ENCODE measurements at regions not wholly inside any gene's neighbourhood (a gene's known extent, or its start where the extent isn't known, plus 50 kb on each side); places are given as distances from the start of the nearest gene placed in this dataset.

- TF ChIP-seq NR2C2 (CRISPR knock-in tag; IDR thresholded peaks at IDR 0.05), result no peak
Observed at GRCh38 chr7:81516898-81517297, 252.9 kb downstream of the HGF start (continued).

- no peak overlapping the region for H3K4me3 Mint-ChIP-seq
- DNase-seq (ENCODE audit: low spot score) (no peak), ATAC-seq (no peak)
- H3K27me3 Mint-ChIP-seq (ENCODE audit: low read depth), result no peaks in the 10 kb centered on the region
- H3K36me3 Mint-ChIP-seq, result no peaks in the 10 kb centered on the region
- CTCF ChIA-PET, result no interaction called here
- no peak for TF ChIP-seq JUN (CRISPR knock-in tag; IDR thresholded peaks at IDR 0.05)
- TF ChIP-seq HMGA2 (CRISPR knock-in tag; IDR thresholded peaks at IDR 0.05), result no peak
- no peak overlapping the region; the same call in 1 of the 2 replicates for H3K27ac Mint-ChIP-seq
- peaks cover 3% of the 10 kb centered on the region; the same call in 1 of the 2 replicates for H3K9me3 Mint-ChIP-seq
- POLR2A ChIA-PET, result no interaction called here
- H3K4me1 Mint-ChIP-seq, result no peaks in the 10 kb centered on the region; the same call in 1 of the 2 replicates
Observed at GRCh38 chr7:81515009-81515408, 254.8 kb downstream of the HGF start.

GRCh38 chr7:81514546-81514945 lies 255.3 kb downstream of the HGF start:
- Mint-ChIP-seq H3K27me3 (ENCODE audit: low read depth) (no peaks in the 10 kb centered on the region), H3K9me3 (peaks cover 3% of the 10 kb centered on the region; the same call in 1 of the 2 replicates), H3K4me3 (no peak overlapping the region), H3K27ac (no peak overlapping the region), H3K4me1 (peaks cover 3% of the 10 kb centered on the region; the same call in 1 of the 2 replicates), H3K36me3 (no peaks in the 10 kb centered on the region; the same call in 1 of the 2 replicates)
- ATAC-seq, result no peak
- CTCF ChIA-PET, result no interaction called here
- DNase-seq (ENCODE audit: low spot score), result no peak
- POLR2A ChIA-PET, result no interaction called here
- no peak for TF ChIP-seq NFATC4 (CRISPR knock-in tag; IDR thresholded peaks at IDR 0.05)
- no peak for TF ChIP-seq NR2C2 (CRISPR knock-in tag; IDR thresholded peaks at IDR 0.05)
- no peak for TF ChIP-seq ATF2 (CRISPR knock-in tag; IDR thresholded peaks at IDR 0.05; ENCODE audit: borderline replicate concordance, low read depth)
- TF ChIP-seq FOXJ3 (CRISPR knock-in tag; IDR thresholded peaks at IDR 0.05; ENCODE audit: borderline replicate concordance), result no peak
- no peak for TF ChIP-seq RORB (CRISPR knock-in tag; IDR thresholded peaks at IDR 0.05)
- TF ChIP-seq IRF1 (CRISPR knock-in tag; IDR thresholded peaks at IDR 0.05), result no peak
- TF ChIP-seq ATF3 (CRISPR knock-in tag; conservative IDR thresholded peaks at IDR 0.05), result no peak
- no peak for TF ChIP-seq MXD4 (CRISPR knock-in tag; IDR thresholded peaks at IDR 0.05; ENCODE audit: borderline replicate concordance)
- TF ChIP-seq AFF4 (CRISPR knock-in tag; IDR thresholded peaks at IDR 0.05; ENCODE audit: borderline replicate concordance), result no peak
- TF ChIP-seq TEAD1 (CRISPR knock-in tag; IDR thresholded peaks at IDR 0.05), result no peak
- no peak for TF ChIP-seq ZNF121 (CRISPR knock-in tag; IDR thresholded peaks at IDR 0.05)
- TF ChIP-seq NR1H2 (CRISPR knock-in tag; IDR thresholded peaks at IDR 0.05), result no peak
- TF ChIP-seq HMGXB4 (CRISPR knock-in tag; IDR thresholded peaks at IDR 0.05), result no peak
- TF ChIP-seq ZNF416 (CRISPR knock-in tag; IDR thresholded peaks at IDR 0.05), result no peak
